WTC11 (cell line): ENCODE measurements at regions not wholly inside any gene's neighbourhood (a gene's known extent, or its start where the extent isn't known, plus 50 kb on each side); places are given as distances from the start of the nearest gene placed in this dataset.

Experiments
- ATAC-seq: fragments of 200-7000 bp; cut with Tn5 transposase; 2 replicates; pipeline ENCODE4 v1.10.0; 2021; ENCODE audit warnings: mild to moderate bottlenecking, moderate library complexity
- CTCF ChIA-PET: fragments of 300-600 bp; sonication (Branson Sonifier 250); formaldehyde crosslinking; loops from one replicate; lab custom pipeline; 2021; ENCODE audit warnings: antibody characterized with exemption; lab: Charles Lee
- POLR2A ChIA-PET: fragments of 350-600 bp; sonication (Branson Sonifier 250); formaldehyde crosslinking; loops from one replicate; lab custom pipeline; 2021; ENCODE audit warnings: antibody characterized with exemption; lab: Charles Lee
- DNase-seq: peaks from one replicate; pipeline ENCODE4 v3.0.0; 2021; ENCODE audit warnings: low spot score
- H3K27ac Mint-ChIP-seq: 2 replicates; pipeline ENCODE4 v1.8.0; 2021; ENCODE audit warnings: mixed read lengths
- H3K27me3 Mint-ChIP-seq: 2 replicates; pipeline ENCODE4 v1.8.0; 2021; ENCODE audit warnings: low read depth, mild to moderate bottlenecking, moderate library complexity, mixed read lengths
- H3K36me3 Mint-ChIP-seq: 2 replicates; pipeline ENCODE4 v1.8.0; 2021; ENCODE audit warnings: mixed read lengths
- H3K4me1 Mint-ChIP-seq: 2 replicates; pipeline ENCODE4 v1.8.0; 2022; ENCODE audit warnings: mixed read lengths
- H3K4me3 Mint-ChIP-seq: 2 replicates; pipeline ENCODE4 v1.8.0; 2021; ENCODE audit warnings: mild to moderate bottlenecking, moderate library complexity, mixed read lengths
- H3K9me3 Mint-ChIP-seq: 2 replicates; pipeline ENCODE4 v1.8.0; 2021; ENCODE audit warnings: mixed read lengths
- ELF4 ChIP-seq: sonication (generic); formaldehyde crosslinking; IDR thresholded peaks from 2 replicates; pipeline ENCODE4 v1.8.1; 2022; ENCODE audit warnings: low read depth, mild to moderate bottlenecking, moderate library complexity, missing genetic modification reagents
- KAT7 ChIP-seq: sonication (generic); formaldehyde crosslinking; IDR thresholded peaks from 2 replicates; pipeline ENCODE4 v1.8.1; 2023; ENCODE audit warnings: missing genetic modification reagents, mild to moderate bottlenecking, borderline replicate concordance
- MYBL2 ChIP-seq: sonication (generic); formaldehyde crosslinking; IDR thresholded peaks from 2 replicates; pipeline ENCODE4 v1.8.1; 2023; ENCODE audit warnings: mild to moderate bottlenecking, moderate library complexity, missing genetic modification reagents
- NFATC4 ChIP-seq: fragments of 250-450 bp; sonication (Bioruptor Pico); IDR thresholded peaks from 2 replicates; pipeline ENCODE4 v1.9.0; 2021; ENCODE audit warnings: mild to moderate bottlenecking
- NFE2L1 ChIP-seq: sonication (generic); formaldehyde crosslinking; IDR thresholded peaks from 2 replicates; pipeline ENCODE4 v1.8.1; 2023; ENCODE audit warnings: missing genetic modification reagents
- NR3C1 ChIP-seq: sonication (generic); formaldehyde crosslinking; conservative IDR thresholded peaks from 2 replicates; pipeline ENCODE4 v1.8.1; 2023; ENCODE audit warnings: low read depth, mild to moderate bottlenecking, missing genetic modification reagents
- RELA ChIP-seq: sonication (generic); formaldehyde crosslinking; IDR thresholded peaks from 2 replicates; pipeline ENCODE4 v1.8.1; 2022; ENCODE audit warnings: missing genetic modification reagents, mild to moderate bottlenecking, borderline replicate concordance
- SMAD4 ChIP-seq: sonication (generic); formaldehyde crosslinking; IDR thresholded peaks from 2 replicates; pipeline ENCODE4 v1.8.0; 2022; ENCODE audit warnings: mild to moderate bottlenecking, missing genetic modification reagents
- SOX15 ChIP-seq: fragments of 250-450 bp; sonication (Bioruptor Pico); IDR thresholded peaks from 2 replicates; pipeline ENCODE4 v1.9.0; 2021; ENCODE audit warnings: mild to moderate bottlenecking
- TCF7 ChIP-seq: sonication (generic); formaldehyde crosslinking; IDR thresholded peaks from 2 replicates; pipeline ENCODE4 v1.8.0; 2022; ENCODE audit warnings: mild to moderate bottlenecking, low read depth, missing genetic modification reagents, moderate library complexity
- TEAD4 ChIP-seq: sonication (generic); formaldehyde crosslinking; IDR thresholded peaks from 2 replicates; pipeline ENCODE4 v1.8.0; 2022; ENCODE audit warnings: mild to moderate bottlenecking, missing genetic modification reagents
- ZNF121 ChIP-seq: sonication (generic); formaldehyde crosslinking; IDR thresholded peaks from 2 replicates; pipeline ENCODE4 v1.8.0; 2023; ENCODE audit warnings: missing genetic modification reagents
- ZNF317 ChIP-seq: sonication (generic); formaldehyde crosslinking; IDR thresholded peaks from 2 replicates; pipeline ENCODE4 v1.8.1; 2023; ENCODE audit warnings: low read depth, mild to moderate bottlenecking, moderate library complexity, missing genetic modification reagents, borderline replicate concordance
- ZNF423 ChIP-seq: fragments of 250-450 bp; sonication (Bioruptor Pico); IDR thresholded peaks from 2 replicates; pipeline ENCODE4 v2.1.2; 2022; ENCODE audit warnings: mild to moderate bottlenecking, moderate library complexity
- ZNF671 ChIP-seq: fragments of 250-450 bp; sonication (Bioruptor Pico); IDR thresholded peaks from 2 replicates; pipeline ENCODE4 v1.8.0; 2021; ENCODE audit warnings: mild to moderate bottlenecking
- TF ChIP-seq, protein P1 (sequence below): sonication (generic); formaldehyde crosslinking; IDR thresholded peaks from 2 replicates; pipeline ENCODE4 v1.8.1; 2022; ENCODE audit warnings: mild to moderate bottlenecking, missing genetic modification reagents, moderate library complexity, borderline replicate concordance
- TF ChIP-seq, protein P2 (sequence below): sonication (generic); formaldehyde crosslinking; IDR thresholded peaks from 2 replicates; pipeline ENCODE4 v1.8.1; 2022; ENCODE audit warnings: low read depth, missing genetic modification reagents, borderline replicate concordance
- TF ChIP-seq, protein P3 (sequence below): sonication (generic); formaldehyde crosslinking; IDR thresholded peaks from 2 replicates; pipeline ENCODE4 v1.8.0; 2022; ENCODE audit warnings: mild to moderate bottlenecking, missing genetic modification reagents
- TF ChIP-seq, protein P4 (sequence below): sonication (generic); formaldehyde crosslinking; conservative IDR thresholded peaks from 2 replicates; pipeline ENCODE4 v1.8.1; 2022; ENCODE audit warnings: mild to moderate bottlenecking, missing genetic modification reagents
- TF ChIP-seq, protein P5 (sequence below): sonication (generic); formaldehyde crosslinking; IDR thresholded peaks from 2 replicates; pipeline ENCODE4 v1.8.1; 2023; ENCODE audit warnings: mild to moderate bottlenecking, missing genetic modification reagents
- TF ChIP-seq, protein P6 (sequence below): sonication (generic); formaldehyde crosslinking; IDR thresholded peaks from 2 replicates; pipeline ENCODE4 v1.8.1; 2023; ENCODE audit warnings: mild to moderate bottlenecking, moderate library complexity, missing genetic modification reagents
- TF ChIP-seq, protein P7 (sequence below): sonication (generic); formaldehyde crosslinking; IDR thresholded peaks from 2 replicates; pipeline ENCODE4 v1.8.0; 2022; ENCODE audit warnings: mild to moderate bottlenecking, missing genetic modification reagents
- TF ChIP-seq, protein P8 (sequence below): sonication (generic); formaldehyde crosslinking; IDR thresholded peaks from 2 replicates; pipeline ENCODE4 v1.8.0; 2022; ENCODE audit warnings: mild to moderate bottlenecking, missing genetic modification reagents
- TF ChIP-seq, protein P9 (sequence below): sonication (generic); formaldehyde crosslinking; IDR thresholded peaks from 2 replicates; pipeline ENCODE4 v1.8.1; 2023; ENCODE audit warnings: mild to moderate bottlenecking, missing genetic modification reagents, moderate library complexity

DNA sequence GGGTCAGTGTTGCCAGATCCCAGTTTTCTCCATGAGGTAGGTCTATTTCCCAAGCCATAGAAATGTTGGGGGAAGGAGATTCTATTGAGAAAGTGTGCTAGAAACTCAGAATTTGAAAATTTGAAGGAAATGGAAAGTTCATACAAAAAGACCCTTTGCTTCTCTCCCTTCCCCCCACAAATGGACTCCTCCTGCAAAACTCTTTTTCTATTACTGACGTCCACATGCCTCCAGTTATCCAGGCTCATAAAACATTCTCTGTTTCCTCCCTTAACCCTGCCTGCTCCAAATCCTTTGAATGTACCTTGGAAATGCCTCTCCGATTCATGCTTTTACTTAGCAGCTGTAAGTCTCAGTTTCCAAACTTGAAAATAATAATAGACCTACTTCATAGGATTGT is 237.5 kb upstream of the TNP1 start:
- Mint-ChIP-seq H3K27ac (no peak overlapping the region), H3K4me3 (no peak overlapping the region), H3K9me3 (peaks cover 9% of the 10 kb centered on the region), H3K36me3 (no peaks in the 10 kb centered on the region; the same call in 1 of the 2 replicates), H3K27me3 (peaks cover 8% of the 10 kb centered on the region; the same call in 1 of the 2 replicates), H3K4me1 (no peaks in the 10 kb centered on the region)
- ChIA-PET POLR2A (no interaction called here), CTCF (no interaction called here)
- no peak for ATAC-seq
- no peak for DNase-seq
- no peak for TF ChIP-seq ZNF121
- TF ChIP-seq, protein P1, sequence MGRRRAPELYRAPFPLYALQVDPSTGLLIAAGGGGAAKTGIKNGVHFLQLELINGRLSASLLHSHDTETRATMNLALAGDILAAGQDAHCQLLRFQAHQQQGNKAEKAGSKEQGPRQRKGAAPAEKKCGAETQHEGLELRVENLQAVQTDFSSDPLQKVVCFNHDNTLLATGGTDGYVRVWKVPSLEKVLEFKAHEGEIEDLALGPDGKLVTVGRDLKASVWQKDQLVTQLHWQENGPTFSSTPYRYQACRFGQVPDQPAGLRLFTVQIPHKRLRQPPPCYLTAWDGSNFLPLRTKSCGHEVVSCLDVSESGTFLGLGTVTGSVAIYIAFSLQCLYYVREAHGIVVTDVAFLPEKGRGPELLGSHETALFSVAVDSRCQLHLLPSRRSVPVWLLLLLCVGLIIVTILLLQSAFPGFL (CRISPR knock-in tag): no peak
- no peak for TF ChIP-seq NFE2L1 (CRISPR knock-in tag)
- TF ChIP-seq, protein P2, sequence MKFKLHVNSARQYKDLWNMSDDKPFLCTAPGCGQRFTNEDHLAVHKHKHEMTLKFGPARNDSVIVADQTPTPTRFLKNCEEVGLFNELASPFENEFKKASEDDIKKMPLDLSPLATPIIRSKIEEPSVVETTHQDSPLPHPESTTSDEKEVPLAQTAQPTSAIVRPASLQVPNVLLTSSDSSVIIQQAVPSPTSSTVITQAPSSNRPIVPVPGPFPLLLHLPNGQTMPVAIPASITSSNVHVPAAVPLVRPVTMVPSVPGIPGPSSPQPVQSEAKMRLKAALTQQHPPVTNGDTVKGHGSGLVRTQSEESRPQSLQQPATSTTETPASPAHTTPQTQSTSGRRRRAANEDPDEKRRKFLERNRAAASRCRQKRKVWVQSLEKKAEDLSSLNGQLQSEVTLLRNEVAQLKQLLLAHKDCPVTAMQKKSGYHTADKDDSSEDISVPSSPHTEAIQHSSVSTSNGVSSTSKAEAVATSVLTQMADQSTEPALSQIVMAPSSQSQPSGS: no peak
- no peak for TF ChIP-seq NFATC4 (CRISPR knock-in tag)
- no peak for TF ChIP-seq ELF4
- TF ChIP-seq RELA (CRISPR knock-in tag): no peak
- TF ChIP-seq SMAD4: no peak
- no peak for TF ChIP-seq SOX15 (CRISPR knock-in tag)
- TF ChIP-seq, protein P3, sequence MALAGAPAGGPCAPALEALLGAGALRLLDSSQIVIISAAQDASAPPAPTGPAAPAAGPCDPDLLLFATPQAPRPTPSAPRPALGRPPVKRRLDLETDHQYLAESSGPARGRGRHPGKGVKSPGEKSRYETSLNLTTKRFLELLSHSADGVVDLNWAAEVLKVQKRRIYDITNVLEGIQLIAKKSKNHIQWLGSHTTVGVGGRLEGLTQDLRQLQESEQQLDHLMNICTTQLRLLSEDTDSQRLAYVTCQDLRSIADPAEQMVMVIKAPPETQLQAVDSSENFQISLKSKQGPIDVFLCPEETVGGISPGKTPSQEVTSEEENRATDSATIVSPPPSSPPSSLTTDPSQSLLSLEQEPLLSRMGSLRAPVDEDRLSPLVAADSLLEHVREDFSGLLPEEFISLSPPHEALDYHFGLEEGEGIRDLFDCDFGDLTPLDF (CRISPR knock-in tag): no peak

DNA sequence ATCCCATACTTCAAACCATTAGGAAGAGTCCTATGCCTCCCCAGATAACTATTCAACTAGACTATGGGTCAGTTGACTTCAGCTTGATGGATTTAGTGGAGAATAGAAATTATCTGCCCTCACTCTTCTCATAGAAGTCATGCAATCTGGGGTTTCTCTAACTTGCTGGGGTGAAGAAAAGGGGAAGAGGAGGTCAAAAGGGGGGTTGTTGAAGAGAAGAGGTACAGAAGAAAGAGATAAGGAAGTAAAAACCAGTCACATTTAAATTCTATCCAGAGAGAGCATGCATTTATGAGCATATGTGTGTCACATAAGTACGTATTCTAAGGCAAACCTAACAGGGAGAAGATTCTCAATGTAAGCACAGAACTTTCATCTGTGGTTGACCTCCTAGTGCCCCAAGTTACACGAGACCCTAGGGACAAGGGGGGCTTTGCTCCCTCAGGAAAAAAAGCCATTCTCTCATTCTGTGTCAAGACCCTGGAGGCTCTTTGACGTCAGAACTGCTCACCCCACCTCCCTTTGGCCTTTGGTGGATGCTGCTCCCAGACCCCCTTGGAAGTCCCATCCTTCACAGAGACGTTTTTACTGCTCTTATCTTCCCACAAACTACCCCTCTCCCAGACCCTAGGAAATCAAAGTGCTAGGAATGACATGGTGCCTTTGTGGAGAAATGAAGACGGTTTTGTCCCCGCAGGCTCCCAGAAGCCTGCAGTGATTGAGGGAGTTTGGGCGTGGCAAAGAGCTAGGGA is 236.8 kb upstream of the TNP1 start:
- no peak for ATAC-seq
- ChIA-PET CTCF (no interaction called here), POLR2A (no interaction called here)
- Mint-ChIP-seq H3K27me3 (peaks cover 8% of the 10 kb centered on the region; the same call in 1 of the 2 replicates), H3K36me3 (no peaks in the 10 kb centered on the region; the same call in 1 of the 2 replicates), H3K9me3 (peaks cover 9% of the 10 kb centered on the region), H3K27ac (no peak overlapping the region), H3K4me3 (no peak overlapping the region), H3K4me1 (no peaks in the 10 kb centered on the region)
- DNase-seq: no peak
- TF ChIP-seq, protein P4, sequence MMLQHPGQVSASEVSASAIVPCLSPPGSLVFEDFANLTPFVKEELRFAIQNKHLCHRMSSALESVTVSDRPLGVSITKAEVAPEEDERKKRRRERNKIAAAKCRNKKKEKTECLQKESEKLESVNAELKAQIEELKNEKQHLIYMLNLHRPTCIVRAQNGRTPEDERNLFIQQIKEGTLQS (CRISPR knock-in tag): no peak
- TF ChIP-seq, protein P5, sequence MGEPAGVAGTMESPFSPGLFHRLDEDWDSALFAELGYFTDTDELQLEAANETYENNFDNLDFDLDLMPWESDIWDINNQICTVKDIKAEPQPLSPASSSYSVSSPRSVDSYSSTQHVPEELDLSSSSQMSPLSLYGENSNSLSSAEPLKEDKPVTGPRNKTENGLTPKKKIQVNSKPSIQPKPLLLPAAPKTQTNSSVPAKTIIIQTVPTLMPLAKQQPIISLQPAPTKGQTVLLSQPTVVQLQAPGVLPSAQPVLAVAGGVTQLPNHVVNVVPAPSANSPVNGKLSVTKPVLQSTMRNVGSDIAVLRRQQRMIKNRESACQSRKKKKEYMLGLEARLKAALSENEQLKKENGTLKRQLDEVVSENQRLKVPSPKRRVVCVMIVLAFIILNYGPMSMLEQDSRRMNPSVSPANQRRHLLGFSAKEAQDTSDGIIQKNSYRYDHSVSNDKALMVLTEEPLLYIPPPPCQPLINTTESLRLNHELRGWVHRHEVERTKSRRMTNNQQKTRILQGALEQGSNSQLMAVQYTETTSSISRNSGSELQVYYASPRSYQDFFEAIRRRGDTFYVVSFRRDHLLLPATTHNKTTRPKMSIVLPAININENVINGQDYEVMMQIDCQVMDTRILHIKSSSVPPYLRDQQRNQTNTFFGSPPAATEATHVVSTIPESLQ: no peak
- TF ChIP-seq, protein P6, sequence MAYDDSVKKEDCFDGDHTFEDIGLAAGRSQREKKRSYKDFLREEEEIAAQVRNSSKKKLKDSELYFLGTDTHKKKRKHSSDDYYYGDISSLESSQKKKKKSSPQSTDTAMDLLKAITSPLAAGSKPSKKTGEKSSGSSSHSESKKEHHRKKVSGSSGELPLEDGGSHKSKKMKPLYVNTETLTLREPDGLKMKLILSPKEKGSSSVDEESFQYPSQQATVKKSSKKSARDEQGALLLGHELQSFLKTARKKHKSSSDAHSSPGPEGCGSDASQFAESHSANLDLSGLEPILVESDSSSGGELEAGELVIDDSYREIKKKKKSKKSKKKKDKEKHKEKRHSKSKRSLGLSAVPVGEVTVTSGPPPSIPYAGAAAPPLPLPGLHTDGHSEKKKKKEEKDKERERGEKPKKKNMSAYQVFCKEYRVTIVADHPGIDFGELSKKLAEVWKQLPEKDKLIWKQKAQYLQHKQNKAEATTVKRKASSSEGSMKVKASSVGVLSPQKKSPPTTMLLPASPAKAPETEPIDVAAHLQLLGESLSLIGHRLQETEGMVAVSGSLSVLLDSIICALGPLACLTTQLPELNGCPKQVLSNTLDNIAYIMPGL (CRISPR knock-in tag): no peak
- TF ChIP-seq, protein P7, sequence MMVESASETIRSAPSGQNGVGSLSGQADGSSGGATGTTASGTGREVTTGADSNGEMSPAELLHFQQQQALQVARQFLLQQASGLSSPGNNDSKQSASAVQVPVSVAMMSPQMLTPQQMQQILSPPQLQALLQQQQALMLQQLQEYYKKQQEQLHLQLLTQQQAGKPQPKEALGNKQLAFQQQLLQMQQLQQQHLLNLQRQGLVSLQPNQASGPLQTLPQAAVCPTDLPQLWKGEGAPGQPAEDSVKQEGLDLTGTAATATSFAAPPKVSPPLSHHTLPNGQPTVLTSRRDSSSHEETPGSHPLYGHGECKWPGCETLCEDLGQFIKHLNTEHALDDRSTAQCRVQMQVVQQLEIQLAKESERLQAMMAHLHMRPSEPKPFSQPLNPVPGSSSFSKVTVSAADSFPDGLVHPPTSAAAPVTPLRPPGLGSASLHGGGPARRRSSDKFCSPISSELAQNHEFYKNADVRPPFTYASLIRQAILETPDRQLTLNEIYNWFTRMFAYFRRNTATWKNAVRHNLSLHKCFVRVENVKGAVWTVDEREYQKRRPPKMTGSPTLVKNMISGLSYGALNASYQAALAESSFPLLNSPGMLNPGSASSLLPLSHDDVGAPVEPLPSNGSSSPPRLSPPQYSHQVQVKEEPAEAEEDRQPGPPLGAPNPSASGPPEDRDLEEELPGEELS: no peak
- TF ChIP-seq TCF7 (no peak), KAT7 (no peak), ZNF317 (no peak), NR3C1 (no peak), TEAD4 (CRISPR knock-in tag) (no peak), MYBL2 (CRISPR knock-in tag) (no peak), ZNF671 (CRISPR knock-in tag) (no peak), ZNF423 (no peak)
- TF ChIP-seq, protein P8, sequence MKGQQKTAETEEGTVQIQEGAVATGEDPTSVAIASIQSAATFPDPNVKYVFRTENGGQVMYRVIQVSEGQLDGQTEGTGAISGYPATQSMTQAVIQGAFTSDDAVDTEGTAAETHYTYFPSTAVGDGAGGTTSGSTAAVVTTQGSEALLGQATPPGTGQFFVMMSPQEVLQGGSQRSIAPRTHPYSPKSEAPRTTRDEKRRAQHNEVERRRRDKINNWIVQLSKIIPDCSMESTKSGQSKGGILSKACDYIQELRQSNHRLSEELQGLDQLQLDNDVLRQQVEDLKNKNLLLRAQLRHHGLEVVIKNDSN (CRISPR knock-in tag): no peak
- TF ChIP-seq, protein P9, sequence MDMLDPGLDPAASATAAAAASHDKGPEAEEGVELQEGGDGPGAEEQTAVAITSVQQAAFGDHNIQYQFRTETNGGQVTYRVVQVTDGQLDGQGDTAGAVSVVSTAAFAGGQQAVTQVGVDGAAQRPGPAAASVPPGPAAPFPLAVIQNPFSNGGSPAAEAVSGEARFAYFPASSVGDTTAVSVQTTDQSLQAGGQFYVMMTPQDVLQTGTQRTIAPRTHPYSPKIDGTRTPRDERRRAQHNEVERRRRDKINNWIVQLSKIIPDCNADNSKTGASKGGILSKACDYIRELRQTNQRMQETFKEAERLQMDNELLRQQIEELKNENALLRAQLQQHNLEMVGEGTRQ (CRISPR knock-in tag): no peak
